ENCODE measurements at regions not wholly inside any gene's neighbourhood (a gene's known extent, or its start where the extent isn't known, plus 50 kb on each side); places are given as distances from the start of the nearest gene placed in this dataset.

GRCh38 chr4:79206660-79207059 is 119.2 kb downstream of the NAA11 start:
- TF ChIP-seq EZH2 (IDR thresholded peaks at IDR 0.05; ENCODE audit: borderline replicate concordance, insufficient read depth, low read length, poor library complexity, severe bottlenecking) (no peak), CTCF (IDR thresholded peaks at IDR 0.05; ENCODE audit: poor library complexity, severe bottlenecking) (no peak), EP300 (conservative IDR thresholded peaks at IDR 0.05; ENCODE audit: poor library complexity, severe bottlenecking) (no peak), RAD21 (conservative IDR thresholded peaks at IDR 0.05) (no peak), POLR2AphosphoS5 (IDR thresholded peaks at IDR 0.05) (no peak)
